Neuronal stem cell (in vitro differentiated cells): ENCODE measurements at regions not wholly inside any gene's neighbourhood (a gene's known extent, or its start where the extent isn't known, plus 50 kb on each side); places are given as distances from the start of the nearest gene placed in this dataset.

ENCODE experiments used
- DNase-seq: peaks from one replicate; pipeline ENCODE4 v3.0.0-alpha.2; 2013; ENCODE audit warnings: low spot score
- H2AFZ ChIP-seq: one replicate; pipeline ENCODE4 v1.6.1; 2013; ENCODE audit warnings: mild to moderate bottlenecking, low read length, inconsistent platforms
- H2AK5ac ChIP-seq: 2 replicates; pipeline ENCODE4 v1.6.1; 2013; ENCODE audit warnings: low read depth, mild to moderate bottlenecking, inconsistent platforms, low read length, moderate library complexity, mixed read lengths
- H2BK120ac ChIP-seq: 2 replicates; pipeline ENCODE4 v1.6.1; 2013; ENCODE audit warnings: low read depth, mild to moderate bottlenecking, inconsistent platforms, low read length, moderate library complexity, mixed read lengths
- H2BK12ac ChIP-seq: one replicate; pipeline ENCODE4 v1.6.1; 2013; ENCODE audit warnings: low read length, inconsistent platforms
- H2BK15ac ChIP-seq: 2 replicates; pipeline ENCODE4 v1.6.1; 2013; ENCODE audit warnings: mild to moderate bottlenecking, low read length, inconsistent platforms, mixed read lengths
- H2BK5ac ChIP-seq: one replicate; pipeline ENCODE4 v1.6.1; 2013; ENCODE audit warnings: inconsistent platforms, mild to moderate bottlenecking, low read length, moderate library complexity
- H3K14ac ChIP-seq: one replicate; pipeline ENCODE4 v1.6.1; 2013; ENCODE audit warnings: low read length, inconsistent platforms
- H3K18ac ChIP-seq: 2 replicates; pipeline ENCODE4 v1.6.1; 2013; ENCODE audit warnings: low read length, inconsistent platforms
- H3K23ac ChIP-seq: 2 replicates; pipeline ENCODE4 v1.6.1; 2013; ENCODE audit warnings: low read depth, mild to moderate bottlenecking, mixed read lengths, low read length, inconsistent platforms; ENCODE audit not compliant: poor library complexity
- H3K27ac ChIP-seq: replicated peaks from 3 replicates; pipeline ENCODE4 v1.5.1; 2013; ENCODE audit warnings: low read length, inconsistent platforms
- H3K27me3 ChIP-seq, 3 experiments: 2 replicates each; pipeline ENCODE4 v1.6.1; 2013; ENCODE audit warnings: low read length in 3 of 3, mild to moderate bottlenecking in 2 of 3, inconsistent platforms in 1 of 3, low read depth in 1 of 3, mixed read lengths in 1 of 3, moderate library complexity in 1 of 3; ENCODE audit not compliant: control insufficient read depth in 3 of 3, insufficient read depth in 3 of 3
- H3K36me3 ChIP-seq, 2 donors: replicated peaks in 1 of 2; 2 replicates each; pipeline ENCODE4 v1.6.1; 2013; ENCODE audit warnings: low read length in 2 of 2; ENCODE audit not compliant: control insufficient read depth in 2 of 2, insufficient read depth in 2 of 2
- H3K4ac ChIP-seq: 2 replicates; pipeline ENCODE4 v1.6.1; 2013; ENCODE audit warnings: inconsistent platforms, mild to moderate bottlenecking, low read length, moderate library complexity
- H3K4me1 ChIP-seq, 2 donors: 1 replicate in 1 of 2; 2 replicates in 1 of 2; pipeline ENCODE4 v1.6.1; 2013; ENCODE audit warnings: low read length in 2 of 2, low read depth in 1 of 2; ENCODE audit not compliant: control insufficient read depth in 2 of 2, insufficient read depth in 1 of 2
- H3K4me2 ChIP-seq: one replicate; pipeline ENCODE4 v1.6.1; 2013; ENCODE audit warnings: mild to moderate bottlenecking, low read length, inconsistent platforms; ENCODE audit not compliant: insufficient read depth, poor library complexity, severe bottlenecking
- H3K4me3 ChIP-seq, 2 donors: 2 replicates each; pipeline ENCODE4 v1.5.1; 2013; ENCODE audit warnings: low read length in 2 of 2, mild to moderate bottlenecking in 2 of 2, inconsistent platforms in 1 of 2, moderate library complexity in 1 of 2
- H3K79me1 ChIP-seq: one replicate; pipeline ENCODE4 v1.6.1; 2013; ENCODE audit warnings: low read depth, mild to moderate bottlenecking, inconsistent platforms, low read length, moderate library complexity
- H3K9ac ChIP-seq: one replicate; pipeline ENCODE4 v1.6.1; 2013; ENCODE audit warnings: mild to moderate bottlenecking, low read depth, low read length, inconsistent platforms; ENCODE audit not compliant: poor library complexity
- H3K9me3 ChIP-seq, 2 donors: replicated peaks in 1 of 2; 2 replicates each; pipeline versions ENCODE3 to v1.6.1; 2013; ENCODE audit warnings: low read length in 2 of 2, mild to moderate bottlenecking in 2 of 2, inconsistent platforms in 1 of 2, low read depth in 1 of 2, mixed read lengths in 1 of 2, moderate library complexity in 1 of 2; ENCODE audit not compliant: control insufficient read depth in 2 of 2, insufficient read depth in 1 of 2
- H4K8ac ChIP-seq: one replicate; pipeline ENCODE4 v1.6.1; 2013; ENCODE audit warnings: low read depth, mild to moderate bottlenecking, inconsistent platforms, low read length, moderate library complexity
- H4K91ac ChIP-seq: one replicate; pipeline ENCODE4 v1.6.1; 2013; ENCODE audit warnings: low read length, low read depth, mild to moderate bottlenecking, inconsistent platforms; ENCODE audit not compliant: poor library complexity
- WGBS, 2 donors: extraction: QIAGEN DNeasy Blood & Tissue Kit; methylation state at CpG; one replicate each; pipeline ENCODE4 v1.1.7; 2013; ENCODE audit warnings: missing lambda C conversion rate in 2 of 2, mixed read lengths in 1 of 2; ENCODE audit not compliant: insufficient read length in 2 of 2, insufficient replicate concordance in 1 of 2; ENCODE audit errors: extremely low coverage in 2 of 2; 5-methylcytosine and 5-hydroxymethylcytosine counted together

DNA sequence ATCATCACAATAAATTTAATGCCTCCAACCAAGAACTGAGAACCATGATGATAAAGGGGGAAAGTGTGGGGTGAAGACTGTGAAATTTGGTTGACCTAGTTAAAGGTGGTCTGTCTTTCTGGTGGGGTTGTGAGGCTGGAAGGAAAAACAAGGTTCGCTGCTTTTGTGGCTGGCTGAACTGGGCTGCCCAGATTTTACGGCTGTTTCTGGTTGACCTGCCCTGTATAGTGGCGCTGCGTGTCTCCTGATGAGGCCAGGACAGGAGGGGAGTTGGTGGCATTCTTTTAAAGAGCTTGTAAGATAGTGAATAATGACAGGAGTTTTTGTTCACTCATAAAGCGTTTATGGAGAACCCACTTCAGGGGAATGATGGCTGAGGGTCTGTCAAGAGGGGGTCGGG lies 101.8 kb downstream of the CYP26A1 start:
- Histone ChIP-seq H3K14ac (no peak overlapping the region), H2BK120ac (no peak overlapping the region), H4K8ac (no peak overlapping the region), H2BK12ac (no peak overlapping the region), H2BK15ac (no peak overlapping the region), H3K4me2 (no peak overlapping the region), H4K91ac (no peak overlapping the region), H2AK5ac (no peak overlapping the region), H3K27ac (no peak overlapping the region), H2AFZ (no peak overlapping the region), H3K9ac (no peak overlapping the region), H3K27me3 (peaks cover 0 to 4% (median 0%) of the 10 kb centered on the region in 3 experiments), H3K4me1 (peaks cover 0 to 2% of the 10 kb centered on the region in 2 donors), H3K4ac (no peak overlapping the region), H3K79me1 (no peaks in the 10 kb centered on the region), H3K9me3 (peaks cover 0 to 1% of the 10 kb centered on the region in 2 donors), H3K4me3 (no peak overlapping the region), H3K18ac (no peak overlapping the region), H2BK5ac (no peak overlapping the region), H3K23ac (no peak overlapping the region), H3K36me3 (no peaks in the 10 kb centered on the region)
- no CpG with 5 or more reads among the region's 6 CpGs for WGBS, 2 donors
- no peak for DNase-seq

GRCh38 chr10:93177511-93177910 lies 103.8 kb downstream of the CYP26A1 start:
- H3K4me2 ChIP-seq = no peak overlapping the region
- no peak overlapping the region for H2AK5ac ChIP-seq
- H2BK12ac ChIP-seq = no peak overlapping the region
- H3K79me1 ChIP-seq = no peaks in the 10 kb centered on the region
- no peak overlapping the region for H3K9ac ChIP-seq
- no peak overlapping the region for H3K18ac ChIP-seq
- H3K36me3 ChIP-seq = no peaks in the 10 kb centered on the region
- H2BK5ac ChIP-seq = no peak overlapping the region
- no peak overlapping the region for H3K4ac ChIP-seq
- H3K9me3 ChIP-seq = no peaks in the 10 kb centered on the region
- H3K27ac ChIP-seq = no peak overlapping the region
- H3K23ac ChIP-seq = no peak overlapping the region
- H2AFZ ChIP-seq = no peak overlapping the region
- H2BK120ac ChIP-seq = no peak overlapping the region
- no peak overlapping the region for H2BK15ac ChIP-seq
- no peak overlapping the region for H4K8ac ChIP-seq
- no peak for DNase-seq
- H3K27me3 ChIP-seq = peaks cover 0 to 6% (median 0%) of the 10 kb centered on the region in 3 experiments
- no peak overlapping the region for H3K14ac ChIP-seq
- no peak overlapping the region for H4K91ac ChIP-seq
- H3K4me3 ChIP-seq = no peak overlapping the region
- H3K4me1 ChIP-seq = peaks cover 0 to 2% of the 10 kb centered on the region in 2 donors

DNA sequence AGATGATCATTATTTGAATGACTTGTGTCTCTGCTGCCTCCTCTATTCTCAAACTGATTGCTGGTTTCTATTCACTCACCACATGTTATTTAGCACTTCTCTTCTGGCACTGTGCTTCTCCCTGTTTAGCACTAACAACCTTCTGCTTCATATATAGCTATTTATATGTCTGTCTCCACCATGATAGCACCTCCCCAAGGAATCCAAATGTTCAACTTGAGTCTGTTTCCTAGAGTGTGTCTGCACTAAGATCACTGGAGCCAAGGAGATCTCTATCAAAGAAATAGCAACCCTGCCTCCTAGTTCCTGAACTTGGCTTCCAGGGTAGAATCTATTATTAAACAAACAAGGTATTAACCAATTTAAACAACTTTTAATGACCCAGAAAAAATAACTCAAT lies 104.5 kb downstream of the CYP26A1 start:
- H2BK120ac ChIP-seq = no peak overlapping the region
- H3K79me1 ChIP-seq = no peaks in the 10 kb centered on the region
- H2BK5ac ChIP-seq = no peak overlapping the region
- H3K27ac ChIP-seq = no peak overlapping the region
- H3K9me3 ChIP-seq = no peaks in the 10 kb centered on the region
- H3K23ac ChIP-seq = no peak overlapping the region
- no peak overlapping the region for H2BK15ac ChIP-seq
- no peak overlapping the region for H2BK12ac ChIP-seq
- H4K91ac ChIP-seq = no peak overlapping the region
- peaks cover 0 to 2% of the 10 kb centered on the region in 2 donors for H3K4me1 ChIP-seq
- DNase-seq = no peak
- no peak overlapping the region for H3K4ac ChIP-seq
- H3K4me2 ChIP-seq = no peak overlapping the region
- no peak overlapping the region for H3K4me3 ChIP-seq
- H2AFZ ChIP-seq = no peak overlapping the region
- H2AK5ac ChIP-seq = no peak overlapping the region
- no peak overlapping the region for H3K9ac ChIP-seq
- H3K36me3 ChIP-seq = no peaks in the 10 kb centered on the region
- no peak overlapping the region for H4K8ac ChIP-seq
- H3K18ac ChIP-seq = no peak overlapping the region
- H3K27me3 ChIP-seq = peaks cover 0 to 6% (median 0%) of the 10 kb centered on the region in 3 experiments
- no peak overlapping the region for H3K14ac ChIP-seq

DNA sequence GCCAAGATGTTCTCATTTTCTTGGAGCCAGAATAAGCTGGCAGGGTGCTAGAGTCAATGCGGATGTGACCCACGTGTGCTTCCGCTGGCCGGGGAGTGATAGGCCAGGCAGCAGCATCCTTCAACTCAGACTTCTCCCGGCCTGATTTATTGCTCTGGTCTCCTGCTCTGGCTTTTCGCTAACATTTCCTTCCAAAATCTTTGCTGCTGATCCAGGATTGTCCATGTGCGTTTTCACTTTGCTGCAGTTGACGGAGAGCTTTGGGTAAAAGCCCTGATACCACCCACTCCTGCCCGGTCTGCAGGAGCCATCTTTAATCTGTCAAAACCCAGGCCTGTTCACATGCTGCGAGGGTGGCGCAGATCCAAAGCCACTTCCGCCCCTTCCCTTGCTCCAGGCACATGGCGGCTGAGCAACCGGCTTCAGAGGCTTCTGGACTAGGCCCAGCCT lies 106.8 kb downstream of the CYP26A1 start:
- H4K91ac ChIP-seq = no peak overlapping the region
- no peak overlapping the region for H2BK5ac ChIP-seq
- no peak overlapping the region for H3K4ac ChIP-seq
- no peak overlapping the region for H2AFZ ChIP-seq
- H3K4me3 ChIP-seq = peak overlapping the region in 1 of 2 donors; percentile 14
- H3K36me3 ChIP-seq = no peaks in the 10 kb centered on the region
- H2AK5ac ChIP-seq = no peak overlapping the region
- H4K8ac ChIP-seq = no peak overlapping the region
- no peak overlapping the region for H3K14ac ChIP-seq
- H3K27ac ChIP-seq = no peak overlapping the region
- no peak for DNase-seq
- no peak overlapping the region for H3K23ac ChIP-seq
- no peaks in the 10 kb centered on the region for H3K9me3 ChIP-seq
- no peaks in the 10 kb centered on the region for H3K79me1 ChIP-seq
- peaks cover 0 to 2% of the 10 kb centered on the region in 2 donors for H3K4me1 ChIP-seq
- WGBS, 2 donors = no CpG with 5 or more reads among the region's 14 CpGs
- H3K18ac ChIP-seq = no peak overlapping the region
- H3K4me2 ChIP-seq = no peak overlapping the region
- no peak overlapping the region for H3K9ac ChIP-seq
- H2BK15ac ChIP-seq = no peak overlapping the region
- no peak overlapping the region for H2BK120ac ChIP-seq
- H2BK12ac ChIP-seq = no peak overlapping the region
- peaks cover 0 to 6% (median 0%) of the 10 kb centered on the region in 3 experiments for H3K27me3 ChIP-seq
